Fibroblast of lung (primary cell): ENCODE measurements at regions not wholly inside any gene's neighbourhood (a gene's known extent, or its start where the extent isn't known, plus 50 kb on each side); places are given as distances from the start of the nearest gene placed in this dataset.

Experiments used
- CTCF ChIP-seq, 2 donors: IDR thresholded peaks in 1 of 2; conservative IDR thresholded peaks in 1 of 2; 1 replicate in 1 of 2; 2 replicates in 1 of 2; pipeline ENCODE4 v1.5.1; 2011 to 2012; ENCODE audit warnings: low read length in 2 of 2, control low read depth in 1 of 2, inconsistent platforms in 1 of 2, low read depth in 1 of 2, mild to moderate bottlenecking in 1 of 2
- EZH2 ChIP-seq: IDR thresholded peaks from 2 replicates; pipeline ENCODE4 v1.5.1; 2012; ENCODE audit warnings: low read length, control low read depth, mild to moderate bottlenecking; ENCODE audit errors: missing control alignments

GRCh38 chr11:122172352-122173073, 56.5 kb upstream of the BLID start:
- TF ChIP-seq CTCF (conservative IDR thresholded peaks at IDR 0.05 in 1 of 2, IDR thresholded peaks at IDR 0.05 in 1 of 2; ENCODE audit: low read depth in 1 of 2, low read length in 2 of 2) (no peak), EZH2 (no peak)
